Endothelial cell (in vitro differentiated cells): ENCODE measurements at regions not wholly inside any gene's neighbourhood (a gene's known extent, or its start where the extent isn't known, plus 50 kb on each side); places are given as distances from the start of the nearest gene placed in this dataset.

ENCODE experiments used
- DNase-seq: peaks from one replicate; pipeline ENCODE4 v3.0.0; 2021; ENCODE audit warnings: low spot score
- H3K27ac Mint-ChIP-seq: one replicate; pipeline ENCODE4 v1.8.0; 2021; ENCODE audit warnings: mixed read lengths, inconsistent platforms; ENCODE audit not compliant: unreplicated experiment
- H3K27me3 Mint-ChIP-seq: one replicate; pipeline ENCODE4 v1.8.0; 2021; ENCODE audit warnings: mild to moderate bottlenecking, moderate library complexity, mixed read lengths, inconsistent platforms; ENCODE audit not compliant: unreplicated experiment
- H3K36me3 Mint-ChIP-seq: one replicate; pipeline ENCODE4 v1.8.0; 2021; ENCODE audit warnings: mild to moderate bottlenecking, low read depth, mixed read lengths, inconsistent platforms; ENCODE audit not compliant: unreplicated experiment
- H3K4me1 Mint-ChIP-seq: one replicate; pipeline ENCODE4 v1.8.0; 2021; ENCODE audit warnings: mild to moderate bottlenecking, mixed read lengths, inconsistent platforms; ENCODE audit not compliant: unreplicated experiment
- H3K4me3 Mint-ChIP-seq: one replicate; pipeline ENCODE4 v1.8.0; 2021; ENCODE audit warnings: mild to moderate bottlenecking, mixed read lengths, inconsistent platforms; ENCODE audit not compliant: unreplicated experiment
- H3K9me3 Mint-ChIP-seq: one replicate; pipeline ENCODE4 v1.8.0; 2021; ENCODE audit warnings: mixed read lengths, inconsistent platforms; ENCODE audit not compliant: unreplicated experiment
- TF ChIP-seq, protein P1 (sequence below): fragments of 200-600 bp; sonication (generic); IDR thresholded peaks from one replicate; pipeline ENCODE4 v1.5.0; 2021; ENCODE audit warnings: antibody characterized with exemption; ENCODE audit not compliant: unreplicated experiment

DNA sequence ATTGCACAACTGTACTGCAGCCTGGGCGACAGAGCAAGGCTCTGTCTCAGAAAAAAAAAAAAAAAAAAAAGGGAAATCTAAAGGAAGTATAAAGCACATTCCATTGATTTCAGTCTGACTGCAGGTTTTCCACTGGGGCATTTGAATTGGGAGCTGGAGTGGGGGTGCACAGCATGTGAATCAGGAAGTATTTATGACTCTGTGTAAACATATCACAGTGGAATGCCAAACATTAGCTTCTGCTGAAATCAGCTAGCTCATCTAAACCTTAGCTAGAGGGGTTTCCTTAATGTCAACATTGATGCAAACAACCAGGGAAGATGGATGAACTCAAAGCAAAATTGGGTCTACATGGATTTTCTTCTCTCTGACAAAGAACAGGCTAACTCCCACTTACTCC lies 641.0 kb upstream of the EEF2KMT start:
- Mint-ChIP-seq H3K4me3 (no peak overlapping the region), H3K9me3 (no peaks in the 10 kb centered on the region), H3K4me1 (peaks cover 10% of the 10 kb centered on the region), H3K27ac (no peak overlapping the region), H3K36me3 (no peaks in the 10 kb centered on the region), H3K27me3 (peaks cover 4% of the 10 kb centered on the region)
- DNase-seq: no peak
- TF ChIP-seq, protein P1, sequence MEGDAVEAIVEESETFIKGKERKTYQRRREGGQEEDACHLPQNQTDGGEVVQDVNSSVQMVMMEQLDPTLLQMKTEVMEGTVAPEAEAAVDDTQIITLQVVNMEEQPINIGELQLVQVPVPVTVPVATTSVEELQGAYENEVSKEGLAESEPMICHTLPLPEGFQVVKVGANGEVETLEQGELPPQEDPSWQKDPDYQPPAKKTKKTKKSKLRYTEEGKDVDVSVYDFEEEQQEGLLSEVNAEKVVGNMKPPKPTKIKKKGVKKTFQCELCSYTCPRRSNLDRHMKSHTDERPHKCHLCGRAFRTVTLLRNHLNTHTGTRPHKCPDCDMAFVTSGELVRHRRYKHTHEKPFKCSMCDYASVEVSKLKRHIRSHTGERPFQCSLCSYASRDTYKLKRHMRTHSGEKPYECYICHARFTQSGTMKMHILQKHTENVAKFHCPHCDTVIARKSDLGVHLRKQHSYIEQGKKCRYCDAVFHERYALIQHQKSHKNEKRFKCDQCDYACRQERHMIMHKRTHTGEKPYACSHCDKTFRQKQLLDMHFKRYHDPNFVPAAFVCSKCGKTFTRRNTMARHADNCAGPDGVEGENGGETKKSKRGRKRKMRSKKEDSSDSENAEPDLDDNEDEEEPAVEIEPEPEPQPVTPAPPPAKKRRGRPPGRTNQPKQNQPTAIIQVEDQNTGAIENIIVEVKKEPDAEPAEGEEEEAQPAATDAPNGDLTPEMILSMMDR: no peak

DNA sequence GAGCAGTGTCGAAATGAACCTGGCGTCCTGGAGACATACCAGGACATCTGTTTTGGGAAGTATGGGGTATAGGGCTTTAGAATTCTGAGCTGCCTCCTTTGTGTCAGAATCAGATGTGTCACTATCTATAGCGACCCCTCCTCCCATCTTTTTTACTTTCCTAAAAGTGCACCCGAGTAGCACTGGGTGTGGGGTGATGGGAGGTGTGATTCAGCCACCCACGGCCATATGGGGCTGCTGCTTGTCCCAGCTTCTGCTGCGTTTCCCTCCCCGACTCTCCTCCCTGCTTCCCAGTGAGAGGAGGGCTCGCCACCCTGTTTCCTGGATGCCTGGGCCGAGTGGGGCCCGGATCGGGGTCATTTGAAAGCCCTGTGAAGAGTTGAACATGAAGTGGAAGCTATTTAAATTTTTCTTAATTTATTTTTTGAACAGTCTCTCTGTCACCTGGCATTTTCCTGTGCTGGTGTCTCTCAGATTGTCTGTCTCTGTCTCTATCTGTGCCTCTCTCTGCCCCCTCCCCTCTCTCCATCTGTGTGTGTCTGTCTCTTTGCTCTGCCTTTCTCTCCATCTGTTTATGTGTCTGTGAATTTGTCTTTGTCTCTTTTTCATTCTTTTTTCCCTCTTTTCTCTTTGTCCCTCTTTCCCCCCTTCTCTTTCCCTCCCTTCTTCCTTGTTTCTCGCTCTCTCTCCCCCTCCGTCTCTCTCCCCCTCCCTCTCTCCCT lies 638.8 kb upstream of the EEF2KMT start:
- Mint-ChIP-seq H3K27ac (no peak overlapping the region), H3K4me3 (no peak overlapping the region), H3K36me3 (no peaks in the 10 kb centered on the region), H3K4me1 (peaks cover 10% of the 10 kb centered on the region), H3K27me3 (peaks cover 4% of the 10 kb centered on the region), H3K9me3 (no peaks in the 10 kb centered on the region)
- TF ChIP-seq, protein P1: no peak
- no peak for DNase-seq

DNA sequence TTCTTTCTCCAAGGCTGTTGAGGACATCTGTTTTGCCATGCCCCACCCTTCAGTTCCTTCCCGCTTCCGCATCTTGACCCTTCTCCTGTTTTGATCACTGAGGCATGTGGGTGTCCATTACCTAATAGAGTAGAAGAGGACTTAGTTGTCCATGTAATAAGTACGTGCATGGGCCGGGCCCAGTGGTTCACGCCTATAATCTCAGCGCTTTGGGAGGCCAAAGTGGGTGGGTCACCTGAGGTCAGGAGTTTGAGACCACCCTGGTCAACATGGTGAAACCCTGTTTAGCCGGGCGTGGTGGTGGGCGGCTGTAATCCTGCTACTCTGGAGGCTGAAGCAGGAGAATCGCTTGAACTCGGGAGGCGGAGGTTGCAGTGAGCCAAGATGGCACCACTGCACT lies 637.8 kb upstream of the EEF2KMT start:
- Mint-ChIP-seq H3K4me1 (peaks cover 10% of the 10 kb centered on the region), H3K36me3 (no peaks in the 10 kb centered on the region), H3K4me3 (no peak overlapping the region), H3K9me3 (no peaks in the 10 kb centered on the region), H3K27me3 (peaks cover 4% of the 10 kb centered on the region), H3K27ac (no peak overlapping the region)
- no peak for DNase-seq
- TF ChIP-seq, protein P1: no peak

GRCh38 chr16:5730783-5731182 lies 633.2 kb upstream of the EEF2KMT start:
- no peak overlapping the region for H3K4me3 Mint-ChIP-seq
- DNase-seq: no peak
- no peaks in the 10 kb centered on the region for H3K4me1 Mint-ChIP-seq
- H3K9me3 Mint-ChIP-seq: no peaks in the 10 kb centered on the region
- H3K27me3 Mint-ChIP-seq: peaks cover 2% of the 10 kb centered on the region
- H3K36me3 Mint-ChIP-seq: no peaks in the 10 kb centered on the region
- H3K27ac Mint-ChIP-seq: no peak overlapping the region
- TF ChIP-seq, protein P1: no peak

DNA sequence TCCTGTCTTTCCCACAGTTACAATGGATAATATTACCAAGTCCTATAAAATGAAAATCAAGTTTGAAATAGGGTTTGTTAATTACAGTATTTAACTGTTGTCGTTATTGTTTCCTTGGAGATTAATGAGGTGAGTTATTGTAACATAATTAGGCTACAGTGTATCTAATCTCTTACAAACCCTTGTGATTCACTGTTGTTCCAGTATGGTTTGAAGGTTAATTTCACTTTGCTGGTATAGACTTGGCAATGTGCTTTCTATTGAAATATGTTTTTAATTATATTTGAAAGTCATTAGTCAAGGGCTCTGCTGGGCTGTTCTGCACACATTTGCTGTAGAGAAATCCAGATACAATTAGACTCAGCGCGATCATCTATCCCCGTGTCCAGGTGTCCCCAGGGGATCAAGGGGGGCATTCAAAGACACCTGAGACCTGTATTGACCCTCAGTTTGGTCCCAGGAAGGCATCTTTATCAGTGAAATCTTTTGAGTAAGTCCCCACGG lies 624.6 kb upstream of the EEF2KMT start:
- H3K36me3 Mint-ChIP-seq: no peaks in the 10 kb centered on the region
- DNase-seq: no peak
- no peaks in the 10 kb centered on the region for H3K4me1 Mint-ChIP-seq

More for the DNA sequence above, 624.6 kb upstream of the EEF2KMT start:
- Mint-ChIP-seq H3K27me3 (peaks cover 2% of the 10 kb centered on the region), H3K27ac (no peak overlapping the region), H3K9me3 (no peaks in the 10 kb centered on the region), H3K4me3 (no peak overlapping the region)
- TF ChIP-seq, protein P1: no peak
